GM12878 (cell line): ENCODE measurements at regions not wholly inside any gene's neighbourhood (a gene's known extent, or its start where the extent isn't known, plus 50 kb on each side); places are given as distances from the start of the nearest gene placed in this dataset.

ENCODE experiments used
- ATAC-seq: fragments of 200-7000 bp; cut with Tn5 transposase; 3 replicates; pipeline ENCODE4 v1.9.1; 2020; ENCODE audit warnings: mild to moderate bottlenecking, moderate library complexity
- BruUV-seq: library from RNA; stranded (reverse); fragments of 400-500 nt; replicated peaks from 2 replicates; lab custom pipeline; 2021; lab: Mats Ljungman, UMichigan
- CTCF ChIA-PET: fragments of 300-600 bp; sonication (Branson Sonifier 250); formaldehyde crosslinking; extraction: SDS; loops from one replicate; lab custom pipeline; 2021; ENCODE audit warnings: inconsistent platforms; lab: Yijun Ruan, JAX
- POLR2A ChIA-PET: fragments of 350-600 bp; formaldehyde crosslinking; extraction: SDS; loops from one replicate; lab custom pipeline; 2021; ENCODE audit warnings: inconsistent platforms; lab: Charles Lee
- RAD21 ChIA-PET: fragments of 300-600 bp; sonication (Branson Sonifier 250); formaldehyde crosslinking; loops from one replicate; lab custom pipeline; 2023; ENCODE audit warnings: antibody characterized with exemption; ENCODE audit not compliant: unreplicated experiment; lab: Charles Lee
- SMC1A ChIA-PET: fragments of 300-600 bp; sonication (Branson Sonifier 250); formaldehyde crosslinking; loops from one replicate; lab custom pipeline; 2023; ENCODE audit not compliant: unreplicated experiment, uncharacterized antibody; lab: Charles Lee
- DNase-seq: peaks from one replicate; pipeline ENCODE4 v3.0.0-alpha.2; 2011; ENCODE audit warnings: low read depth, low spot score
- FAIRE-seq: peaks from 3 replicates; lab custom pipeline; 2011; peaks lifted over from hg19 to GRCh38; lab: Jason Lieb, UNC
- H2AFZ ChIP-seq: 2 replicates; pipeline ENCODE4 v1.6.0; 2011; ENCODE audit warnings: low read depth, low read length, control low read depth; ENCODE audit not compliant: control insufficient read depth
- H3K27ac ChIP-seq: 2 replicates; pipeline ENCODE4 v1.5.1; 2011; ENCODE audit warnings: control low read depth; ENCODE audit not compliant: control insufficient read depth, insufficient read depth
- H3K27me3 ChIP-seq, 2 experiments: replicated peaks in 1 of 2; 2 replicates each; pipeline versions ENCODE4 v1.6.0 to v1.6.1; 2011; ENCODE audit warnings: low read length in 1 of 2; ENCODE audit not compliant: control insufficient read depth in 2 of 2, insufficient read depth in 2 of 2
- H3K36me3 ChIP-seq, 2 experiments: 2 replicates each; pipeline ENCODE4 v1.5.1; 2011; ENCODE audit warnings: low read length in 1 of 2; ENCODE audit not compliant: control insufficient read depth in 2 of 2, insufficient read depth in 2 of 2
- H3K4me1 ChIP-seq: 2 replicates; pipeline ENCODE4 v1.6.1; 2011; ENCODE audit warnings: mild to moderate bottlenecking, low read length, moderate library complexity, mixed read lengths; ENCODE audit not compliant: control insufficient read depth, insufficient read depth
- H3K4me2 ChIP-seq: 2 replicates; pipeline ENCODE4 v1.6.0; 2011; ENCODE audit warnings: control low read depth; ENCODE audit not compliant: control insufficient read depth, insufficient read depth
- H3K4me3 ChIP-seq: fragments of 200-600 bp; sonication (generic); 2 replicates; pipeline ENCODE4 v1.5.1; 2016
- H3K79me2 ChIP-seq: 2 replicates; pipeline ENCODE4 v1.6.0; 2011; ENCODE audit warnings: low read length; ENCODE audit not compliant: control insufficient read depth, insufficient read depth
- H3K9ac ChIP-seq: 2 replicates; pipeline ENCODE4 v1.8.0; 2011; ENCODE audit warnings: low read length, control low read depth, mixed read lengths; ENCODE audit not compliant: control insufficient read depth, insufficient read depth
- H3K9me3 ChIP-seq: replicated peaks from 3 replicates; pipeline ENCODE4 v1.5.1; 2011; ENCODE audit warnings: mild to moderate bottlenecking, low read length; ENCODE audit not compliant: control insufficient read depth, insufficient read depth
- H4K20me1 ChIP-seq: 2 replicates; pipeline ENCODE4 v1.6.0; 2011; ENCODE audit not compliant: control insufficient read depth, insufficient read depth
- ATF7 ChIP-seq: fragments of 450-650 bp; IDR thresholded peaks from 2 replicates; pipeline ENCODE4 v1.6.1; 2016; ENCODE audit warnings: low read depth, mild to moderate bottlenecking
- BRCA1 ChIP-seq: IDR thresholded peaks from 2 replicates; pipeline ENCODE4 v1.6.1; 2011; ENCODE audit warnings: low read depth, low read length, improper control_type of control experiment
- MTA3 ChIP-seq: IDR thresholded peaks from 2 replicates; pipeline ENCODE4 v1.6.1; 2012; ENCODE audit warnings: low read length, inconsistent platforms, borderline replicate concordance
- PBX3 ChIP-seq: IDR thresholded peaks from 2 replicates; pipeline ENCODE4 v1.6.1; 2011; ENCODE audit warnings: mild to moderate bottlenecking, low read depth, low read length, moderate library complexity; ENCODE audit not compliant: insufficient replicate concordance
- RB1 ChIP-seq: fragments of 450-650 bp; formaldehyde crosslinking; IDR thresholded peaks from 2 replicates; pipeline ENCODE4 v1.6.1; 2017; ENCODE audit warnings: mild to moderate bottlenecking, borderline replicate concordance
- REST ChIP-seq: IDR thresholded peaks from 2 replicates; pipeline ENCODE4 v1.6.1; 2012; ENCODE audit warnings: mild to moderate bottlenecking, low read depth, low read length
- TCF7 ChIP-seq: IDR thresholded peaks from 2 replicates; pipeline ENCODE4 v1.6.1; 2014; ENCODE audit warnings: antibody characterized with exemption, borderline replicate concordance
- YBX1 ChIP-seq: fragments of 450-650 bp; IDR thresholded peaks from 2 replicates; pipeline ENCODE4 v1.6.1; 2016; ENCODE audit warnings: antibody characterized with exemption
- ZNF687 ChIP-seq: fragments of 450-650 bp; IDR thresholded peaks from 2 replicates; pipeline ENCODE4 v1.6.1; 2017; ENCODE audit warnings: mild to moderate bottlenecking, moderate library complexity
- WGBS: methylation state at CpG from one replicate; pipeline ENCODE4 v1.1.6; 2016; ENCODE audit warnings: low lambda C conversion rate; ENCODE audit not compliant: insufficient replicate concordance, insufficient coverage; ENCODE audit errors: missing lambda C conversion rate; 5-methylcytosine and 5-hydroxymethylcytosine counted together
- in situ Hi-C: fragments of 300-500 bp; cut with MboI; formaldehyde crosslinking; loops from 9 replicates; pipeline ENCODE4 v1.14.3; 2018; ENCODE audit warnings: mixed read lengths
- intact Hi-C: fragments of 100-400 bp; cut with micrococcal nuclease; formaldehyde crosslinking; loops from one replicate; pipeline ENCODE4 v1.14.2; 2022; ENCODE audit not compliant: unreplicated experiment
- TF ChIP-seq, protein P1 (sequence below): fragments of 450-650 bp; formaldehyde crosslinking; IDR thresholded peaks from 2 replicates; pipeline ENCODE4 v1.4.0; 2020; ENCODE audit warnings: mild to moderate bottlenecking, moderate library complexity

DNA sequence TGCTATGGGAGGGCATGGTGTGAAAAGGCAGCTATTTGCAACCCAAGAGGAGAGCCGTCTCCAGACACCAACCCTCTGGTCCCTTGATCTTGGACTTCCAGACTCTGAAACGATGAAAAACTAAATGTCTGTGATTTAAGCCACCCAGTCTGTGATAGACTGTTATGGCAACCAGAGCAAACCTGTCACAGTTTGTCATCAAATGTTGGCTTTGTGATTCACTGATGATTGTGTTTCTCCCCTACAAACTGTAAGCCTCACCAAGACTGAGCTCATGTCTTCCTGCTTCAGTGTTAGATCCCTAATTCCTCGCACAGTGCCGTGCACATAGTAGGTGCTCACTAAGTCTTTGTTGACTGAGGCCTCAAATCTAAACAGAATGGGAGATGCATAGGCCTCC lies 224.6 kb upstream of the PITRM1 start:
- in situ Hi-C loops, result no loop called here
- no peak for DNase-seq
- no TSS peak for BruUV-seq
- CTCF ChIA-PET, result no interaction called here
- no peak for ATAC-seq
- H3K9me3 ChIP-seq, result peaks cover 2% of the 10 kb centered on the region; the same call in 1 of the 3 replicates
- RAD21 ChIA-PET, result no interaction called here
- H3K36me3 ChIP-seq, result no peaks in the 10 kb centered on the region
- POLR2A ChIA-PET, result interaction anchor here (0.6 kb wide), 1 partner anchor 640 kb away, joined by 3 read pairs; no protein-coding TSS in a partner anchor
- H3K27me3 ChIP-seq, result no peaks in the 10 kb centered on the region
- H3K27ac ChIP-seq, result no peak overlapping the region
- H2AFZ ChIP-seq, result no peak overlapping the region
- no peaks in the 10 kb centered on the region for H3K79me2 ChIP-seq
- WGBS, result 49% methylated on average over 4 of the region's 4 CpGs
- H3K4me3 ChIP-seq, result no peak overlapping the region
- H3K4me2 ChIP-seq, result no peak overlapping the region
- SMC1A ChIA-PET, result interaction anchor here (0.7 kb wide), 1 partner anchor 755 kb away, joined by 3 read pairs; no protein-coding TSS in a partner anchor
- H4K20me1 ChIP-seq, result no peaks in the 10 kb centered on the region
- H3K9ac ChIP-seq, result no peak overlapping the region
- intact Hi-C loops, result loop anchor here (10.0 kb wide), 1 partner anchor 1258 kb away; no protein-coding TSS in a partner anchor
- no peaks in the 10 kb centered on the region for H3K4me1 ChIP-seq
- FAIRE-seq, result no peak
- TF ChIP-seq BRCA1 (no peak), REST (no peak), RB1 (no peak), PBX3 (no peak), TCF7 (no peak), ATF7 (no peak), YBX1 (no peak), MTA3 (no peak), ZNF687 (no peak)
- TF ChIP-seq, protein P1, sequence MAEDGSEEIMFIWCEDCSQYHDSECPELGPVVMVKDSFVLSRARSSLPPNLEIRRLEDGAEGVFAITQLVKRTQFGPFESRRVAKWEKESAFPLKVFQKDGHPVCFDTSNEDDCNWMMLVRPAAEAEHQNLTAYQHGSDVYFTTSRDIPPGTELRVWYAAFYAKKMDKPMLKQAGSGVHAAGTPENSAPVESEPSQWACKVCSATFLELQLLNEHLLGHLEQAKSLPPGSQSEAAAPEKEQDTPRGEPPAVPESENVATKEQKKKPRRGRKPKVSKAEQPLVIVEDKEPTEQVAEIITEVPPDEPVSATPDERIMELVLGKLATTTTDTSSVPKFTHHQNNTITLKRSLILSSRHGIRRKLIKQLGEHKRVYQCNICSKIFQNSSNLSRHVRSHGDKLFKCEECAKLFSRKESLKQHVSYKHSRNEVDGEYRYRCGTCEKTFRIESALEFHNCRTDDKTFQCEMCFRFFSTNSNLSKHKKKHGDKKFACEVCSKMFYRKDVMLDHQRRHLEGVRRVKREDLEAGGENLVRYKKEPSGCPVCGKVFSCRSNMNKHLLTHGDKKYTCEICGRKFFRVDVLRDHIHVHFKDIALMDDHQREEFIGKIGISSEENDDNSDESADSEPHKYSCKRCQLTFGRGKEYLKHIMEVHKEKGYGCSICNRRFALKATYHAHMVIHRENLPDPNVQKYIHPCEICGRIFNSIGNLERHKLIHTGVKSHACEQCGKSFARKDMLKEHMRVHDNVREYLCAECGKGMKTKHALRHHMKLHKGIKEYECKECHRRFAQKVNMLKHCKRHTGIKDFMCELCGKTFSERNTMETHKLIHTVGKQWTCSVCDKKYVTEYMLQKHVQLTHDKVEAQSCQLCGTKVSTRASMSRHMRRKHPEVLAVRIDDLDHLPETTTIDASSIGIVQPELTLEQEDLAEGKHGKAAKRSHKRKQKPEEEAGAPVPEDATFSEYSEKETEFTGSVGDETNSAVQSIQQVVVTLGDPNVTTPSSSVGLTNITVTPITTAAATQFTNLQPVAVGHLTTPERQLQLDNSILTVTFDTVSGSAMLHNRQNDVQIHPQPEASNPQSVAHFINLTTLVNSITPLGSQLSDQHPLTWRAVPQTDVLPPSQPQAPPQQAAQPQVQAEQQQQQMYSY, result no peak
